HG03045 (cell line): ENCODE measurements at regions not wholly inside any gene's neighbourhood (a gene's known extent, or its start where the extent isn't known, plus 50 kb on each side); places are given as distances from the start of the nearest gene placed in this dataset.

Experiments
- ATAC-seq: cut with Tn5 transposase; IDR thresholded peaks from one replicate; pipeline ENCODE4 v1.9.1; 2021; ENCODE audit warnings: mild to moderate bottlenecking, moderate library complexity; ENCODE audit not compliant: unreplicated experiment

DNA sequence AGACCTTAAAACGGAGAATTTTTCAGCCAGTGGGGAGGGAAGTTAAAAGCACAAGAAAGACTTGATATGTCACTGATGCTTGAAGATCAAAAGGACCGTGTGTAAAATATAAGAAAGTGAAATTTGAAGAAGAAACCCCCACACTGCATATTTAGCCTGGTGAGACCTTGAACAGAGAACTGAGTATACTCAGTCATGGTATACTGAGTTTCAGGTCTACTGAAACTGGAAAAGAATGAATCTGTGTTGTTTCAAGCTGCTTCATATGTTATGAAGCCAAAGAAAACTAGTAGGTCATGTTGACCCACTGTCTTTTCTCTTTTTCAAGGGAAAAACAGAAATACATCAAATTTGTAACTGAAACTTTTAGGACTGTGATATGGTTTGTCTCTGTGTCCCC, 443.8 kb upstream of the GJE1 start:
- ATAC-seq: no peak

DNA sequence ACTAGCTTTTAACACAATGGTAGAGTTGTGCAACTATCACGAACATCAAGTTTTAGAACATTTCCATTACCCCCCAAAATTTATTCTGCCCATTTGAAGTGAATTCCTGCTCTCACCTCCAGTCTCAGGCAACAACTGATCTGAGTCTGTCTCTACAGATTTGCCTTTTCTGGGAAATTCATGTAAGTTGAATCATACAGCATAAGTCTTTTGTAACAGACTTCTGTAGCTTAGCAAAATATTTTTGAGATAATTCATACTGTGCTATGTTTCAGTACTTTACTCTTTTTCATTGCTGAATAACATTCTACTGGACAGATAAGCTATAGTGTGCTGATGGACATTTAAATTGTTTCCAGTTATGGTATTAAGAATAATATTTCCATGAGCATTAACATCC, 447.3 kb upstream of the GJE1 start:
- ATAC-seq: no peak

DNA sequence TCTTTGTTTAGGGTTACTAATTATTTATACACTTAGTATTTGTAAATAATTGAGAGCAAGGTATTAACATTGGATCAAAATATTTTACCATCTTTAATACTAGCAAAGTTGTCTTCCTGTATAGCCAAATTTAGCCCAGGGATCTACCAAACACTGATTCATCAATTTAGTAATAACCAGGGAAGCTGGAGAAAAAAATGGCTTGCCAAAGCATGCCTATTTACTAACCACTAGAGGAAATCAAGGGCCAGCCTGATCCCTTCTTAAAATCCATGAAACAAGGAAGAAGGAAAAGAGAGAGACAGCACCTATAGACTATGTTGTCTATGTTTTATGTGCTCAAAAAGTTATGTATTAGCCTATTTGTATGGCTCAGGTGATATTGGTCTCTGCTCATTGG, 450.3 kb upstream of the GJE1 start:
- no peak for ATAC-seq

DNA sequence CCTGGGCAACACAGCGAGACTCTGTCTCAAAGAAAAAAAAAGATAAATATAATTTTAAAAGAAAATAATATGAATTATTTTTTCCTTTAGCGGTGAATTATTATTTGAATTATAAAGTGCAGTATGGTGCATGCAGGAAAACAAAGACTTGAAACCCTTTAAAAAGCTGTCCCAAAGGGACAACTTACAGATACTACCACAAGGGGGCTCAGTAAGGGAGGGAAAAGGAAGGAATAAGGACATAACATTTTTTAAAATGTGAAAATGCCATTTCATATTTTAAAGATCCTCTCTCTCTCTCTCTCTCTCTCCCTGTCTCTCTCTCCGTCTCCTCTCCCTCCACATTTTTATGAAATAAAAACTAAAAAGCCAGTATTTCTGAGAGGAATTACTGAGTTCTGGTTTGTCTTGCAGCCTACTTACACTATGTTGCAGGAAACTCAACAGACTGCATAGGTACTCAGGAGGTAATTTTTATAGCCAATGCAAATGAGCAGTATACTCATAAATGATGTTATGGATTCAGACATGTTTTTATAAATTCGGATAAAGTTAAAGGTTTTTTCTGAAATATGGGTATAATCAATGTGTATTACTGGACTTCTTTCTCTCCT, 455.0 kb upstream of the GJE1 start:
- ATAC-seq: no peak

DNA sequence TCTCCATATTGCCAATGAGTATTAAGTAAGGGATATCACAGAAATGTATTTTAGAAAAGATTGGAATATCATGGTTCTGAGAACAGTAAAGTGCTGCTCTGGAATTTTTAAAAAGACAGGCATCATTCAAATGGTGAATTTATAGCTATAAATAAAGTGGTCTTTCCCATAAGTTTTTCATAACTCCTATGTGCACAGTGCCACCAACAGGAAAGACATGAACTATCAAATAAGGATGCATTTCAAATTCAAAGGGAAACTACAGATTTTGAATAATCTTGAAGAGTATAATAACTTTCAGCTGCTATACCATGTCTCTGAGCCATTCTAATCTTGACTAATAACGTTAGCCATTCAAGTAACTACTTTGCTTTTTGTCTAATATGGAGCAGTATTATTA, 456.8 kb upstream of the GJE1 start:
- no peak for ATAC-seq

DNA sequence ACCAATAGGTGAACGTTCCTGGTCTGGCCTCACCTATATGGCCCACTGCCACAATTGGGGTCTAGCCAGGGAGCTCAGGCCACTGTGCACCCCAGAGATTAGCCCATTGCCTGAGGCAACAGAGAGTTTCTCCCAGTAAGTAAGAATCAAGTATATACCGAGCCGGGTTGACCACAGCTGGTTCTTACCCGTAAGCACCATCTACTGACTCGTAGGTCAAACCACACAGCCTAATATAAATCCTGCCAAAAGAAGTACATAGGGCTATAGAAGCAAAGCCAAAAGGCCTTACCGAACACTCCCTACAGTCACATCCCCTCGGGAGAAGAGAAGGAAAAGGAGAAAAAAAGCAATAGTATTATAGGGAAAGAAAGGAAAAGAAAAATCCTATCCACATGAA, 463.6 kb upstream of the GJE1 start:
- ATAC-seq: no peak

DNA sequence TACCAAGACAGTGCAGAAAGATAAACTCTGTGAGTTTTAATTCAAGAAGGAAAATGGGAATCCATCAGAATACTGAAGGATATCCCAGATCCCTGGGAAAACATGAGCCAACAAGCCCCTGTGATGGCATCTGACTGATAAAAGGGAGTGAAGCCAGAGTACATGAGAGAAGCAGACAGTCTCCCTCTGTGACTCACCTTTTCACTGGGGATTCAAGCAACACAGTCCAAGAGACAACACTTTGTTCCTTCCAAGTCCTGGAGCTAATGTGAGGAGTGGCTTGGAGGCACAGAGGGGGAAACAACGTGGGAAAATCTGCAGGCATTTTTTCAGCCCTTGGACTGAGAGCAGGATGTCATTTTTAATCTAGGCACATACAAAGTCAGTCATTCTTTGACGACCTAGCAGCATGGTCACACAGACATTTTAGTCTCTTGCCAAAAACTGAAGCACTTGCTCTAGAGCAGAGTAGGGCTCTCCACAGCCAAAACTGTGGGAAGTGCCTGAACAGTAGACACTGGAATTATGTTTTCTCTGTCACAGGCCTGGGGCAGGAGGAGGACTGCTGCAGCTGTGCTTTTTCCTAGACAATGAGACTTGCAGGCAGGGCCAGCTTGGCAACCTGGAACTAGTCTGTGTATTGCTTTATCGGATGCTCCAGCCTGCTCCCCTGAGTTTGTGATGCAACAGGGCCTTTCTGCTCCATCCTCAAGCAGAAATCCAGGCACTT, 465.0 kb upstream of the GJE1 start:
- ATAC-seq: no peak

DNA sequence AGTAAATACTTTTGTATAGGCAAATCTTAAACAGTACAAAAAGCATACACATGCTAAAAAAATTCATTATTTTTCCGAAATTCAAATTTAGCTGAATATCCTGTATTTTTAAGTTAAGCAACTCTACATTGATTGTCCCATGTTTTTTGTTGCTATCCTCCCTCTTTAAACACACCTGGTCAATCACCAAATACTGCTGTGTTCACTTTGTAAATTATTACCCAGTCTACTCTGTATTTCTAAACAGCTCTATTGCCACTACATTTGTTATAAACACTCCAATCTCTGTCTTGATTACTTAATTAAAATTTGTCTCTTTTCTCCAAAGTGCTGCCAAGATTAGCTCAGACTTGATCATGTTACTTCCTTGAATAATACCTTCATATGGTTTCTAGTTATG, 466.5 kb upstream of the GJE1 start:
- ATAC-seq: no peak

DNA sequence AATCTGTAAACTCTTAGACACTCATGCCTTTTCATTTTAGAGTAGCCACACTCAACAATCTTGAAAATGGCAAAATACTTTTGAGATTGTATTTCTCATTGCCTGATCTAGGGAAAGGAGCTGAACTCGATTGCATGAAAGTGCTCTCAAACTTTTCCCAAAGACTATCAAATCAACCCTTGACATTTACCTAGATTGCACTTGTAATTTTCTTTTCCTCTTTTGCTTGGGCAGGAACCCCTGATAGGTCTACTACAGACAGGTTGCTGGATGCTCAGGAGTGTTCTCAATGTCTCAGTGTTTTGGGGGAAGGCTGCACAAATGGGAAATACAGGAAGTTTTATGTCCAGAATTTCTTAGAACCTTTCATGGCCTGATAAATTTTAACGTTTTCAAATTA, 468.0 kb upstream of the GJE1 start:
- no peak for ATAC-seq

DNA sequence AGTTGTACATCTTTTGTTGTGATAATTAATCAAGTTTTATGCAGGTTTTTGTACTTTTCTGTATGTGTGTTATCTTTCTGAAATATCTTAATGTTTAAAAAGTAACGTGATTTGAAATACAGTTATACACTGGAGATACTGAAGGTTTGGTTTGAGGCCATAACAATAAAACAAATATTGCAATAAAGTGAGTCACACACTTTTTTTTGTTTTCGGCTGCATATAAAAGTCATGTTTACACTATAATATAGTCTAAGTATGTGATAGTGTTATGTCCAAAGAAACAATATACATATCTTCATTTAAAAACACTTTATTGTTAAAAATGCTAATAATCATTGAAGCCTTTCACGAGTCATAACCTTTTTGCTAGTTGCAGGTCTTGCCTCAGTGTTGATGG, 473.1 kb upstream of the GJE1 start:
- ATAC-seq: no peak

DNA sequence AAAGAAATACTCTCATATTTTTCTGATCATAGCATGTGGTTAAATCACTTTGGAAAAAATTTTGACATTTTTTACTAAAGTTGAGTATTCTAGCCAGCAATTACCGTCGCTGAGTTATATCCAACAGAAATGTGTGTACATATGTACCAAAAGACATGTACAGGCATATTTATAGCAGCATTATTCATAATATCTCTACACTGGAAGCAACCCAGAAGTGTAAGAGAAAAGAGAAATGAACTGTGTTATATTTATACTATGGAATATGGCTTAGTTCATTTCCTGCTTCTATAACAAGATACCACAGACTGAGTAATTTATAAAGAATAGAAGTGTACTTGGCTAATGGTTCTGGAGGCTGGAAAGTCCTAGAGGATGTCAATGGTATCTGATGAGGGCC, 474.0 kb upstream of the GJE1 start:
- ATAC-seq: no peak

DNA sequence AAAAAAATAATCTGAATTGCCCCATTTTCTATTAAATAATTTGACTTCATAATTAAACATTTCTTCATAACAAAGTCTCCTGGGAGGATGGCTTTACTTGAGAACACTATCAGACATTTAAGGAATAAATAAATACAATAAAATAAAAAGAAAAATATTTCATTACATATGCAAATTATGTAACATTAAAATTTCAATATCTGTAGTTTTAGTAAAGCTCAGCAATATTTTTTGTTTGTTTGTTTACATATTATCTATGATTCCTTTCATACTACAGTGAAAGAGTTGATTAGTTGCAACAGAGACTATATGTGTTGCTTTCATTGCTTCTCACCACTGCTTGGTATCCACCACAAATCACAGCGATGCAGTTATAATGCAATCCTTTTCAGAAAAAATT, 474.9 kb upstream of the GJE1 start:
- ATAC-seq: no peak

DNA sequence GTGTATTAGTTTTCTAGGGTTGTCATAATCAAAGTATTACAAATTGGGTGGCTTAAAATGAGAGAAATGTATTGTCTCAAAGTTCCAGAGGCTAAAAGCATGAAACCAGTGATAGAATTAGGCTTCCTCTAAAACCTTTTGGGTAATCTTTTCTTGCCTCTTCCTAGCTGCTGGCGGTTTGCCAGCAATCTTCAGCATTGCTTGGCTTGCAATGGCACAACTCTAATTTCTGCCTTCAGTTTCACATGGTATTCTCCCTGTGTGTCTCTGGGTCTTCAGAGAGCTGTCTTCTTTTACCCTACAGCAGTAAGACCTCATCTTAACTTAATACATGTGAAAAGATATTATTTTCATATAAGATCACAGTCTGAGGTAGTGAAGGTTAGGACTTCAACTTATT, 479.1 kb upstream of the GJE1 start:
- ATAC-seq: no peak

DNA sequence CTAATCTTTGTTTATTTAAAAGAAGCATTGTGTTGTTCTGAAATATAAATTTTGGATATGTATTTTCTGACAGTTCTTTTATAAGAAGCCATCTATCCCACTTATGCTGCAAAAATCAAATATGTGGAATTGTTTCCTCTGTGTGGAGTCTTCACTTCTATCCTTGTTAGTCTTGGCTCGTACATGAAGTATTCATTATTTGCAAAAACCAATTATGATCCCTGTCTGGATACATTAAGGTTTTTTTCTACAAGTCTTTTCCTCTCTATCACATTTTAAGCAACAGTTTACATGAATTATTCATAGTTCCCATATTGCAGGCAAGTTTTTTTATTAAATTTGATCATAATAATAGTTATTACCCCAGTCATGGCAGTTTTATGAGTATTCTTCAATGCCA, 490.8 kb upstream of the GJE1 start:
- ATAC-seq: no peak

DNA sequence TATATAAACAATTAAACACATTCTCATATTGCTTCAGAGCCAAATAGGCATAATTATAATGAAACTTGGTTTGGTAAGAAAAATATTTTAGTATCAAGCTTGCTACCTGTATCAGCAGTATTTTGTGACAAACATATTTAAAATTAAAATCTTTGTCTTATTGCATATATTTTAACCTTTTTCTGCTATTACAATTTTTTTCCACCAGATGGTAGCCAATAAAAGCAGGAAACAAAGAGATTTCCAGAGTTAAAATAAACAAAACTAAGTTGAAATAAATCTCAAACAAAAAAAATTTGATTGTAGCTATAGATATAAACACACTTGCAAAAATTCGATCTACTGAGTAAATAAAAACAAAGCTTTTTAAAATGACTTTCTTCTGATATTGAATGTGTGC, 491.3 kb upstream of the GJE1 start:
- ATAC-seq: no peak

DNA sequence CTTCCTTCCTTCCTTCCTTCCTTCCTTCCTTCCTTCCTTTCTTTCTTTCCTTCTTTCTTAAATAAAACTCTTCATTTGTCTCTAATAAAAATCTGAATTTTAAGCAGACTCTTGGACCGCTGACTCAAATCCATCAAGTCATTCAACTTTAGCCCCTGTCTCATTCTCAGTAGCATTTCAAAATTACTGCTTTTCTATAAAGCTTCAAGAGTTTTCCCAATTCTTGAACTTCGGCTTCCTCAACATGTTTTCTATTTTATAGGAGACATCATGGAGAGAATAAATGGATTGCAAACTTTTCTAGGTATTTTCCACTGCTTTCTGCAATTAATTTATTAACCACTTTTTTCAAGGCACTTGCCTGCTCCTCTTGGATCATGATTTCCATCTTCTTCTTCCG, 497.1 kb upstream of the GJE1 start:
- no peak for ATAC-seq

DNA sequence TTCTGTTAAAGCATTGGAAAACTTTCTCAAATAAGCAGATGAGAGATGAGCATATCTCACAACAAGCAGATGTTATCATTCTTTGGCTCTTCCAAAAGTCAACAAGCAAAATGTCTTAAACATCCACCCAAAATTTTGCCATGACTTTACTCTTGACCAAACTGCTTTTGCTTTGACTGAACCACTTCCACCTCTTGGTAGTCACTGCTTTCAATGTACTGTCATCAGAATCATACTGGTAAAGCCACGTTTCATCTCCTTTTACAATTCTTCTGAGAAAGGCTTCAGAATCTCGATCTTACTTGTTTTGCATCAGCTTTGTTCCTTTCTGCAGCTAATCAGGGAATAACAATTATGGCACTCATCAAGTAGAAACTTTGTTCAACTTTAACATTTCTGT, 498.5 kb upstream of the GJE1 start:
- no peak for ATAC-seq

DNA sequence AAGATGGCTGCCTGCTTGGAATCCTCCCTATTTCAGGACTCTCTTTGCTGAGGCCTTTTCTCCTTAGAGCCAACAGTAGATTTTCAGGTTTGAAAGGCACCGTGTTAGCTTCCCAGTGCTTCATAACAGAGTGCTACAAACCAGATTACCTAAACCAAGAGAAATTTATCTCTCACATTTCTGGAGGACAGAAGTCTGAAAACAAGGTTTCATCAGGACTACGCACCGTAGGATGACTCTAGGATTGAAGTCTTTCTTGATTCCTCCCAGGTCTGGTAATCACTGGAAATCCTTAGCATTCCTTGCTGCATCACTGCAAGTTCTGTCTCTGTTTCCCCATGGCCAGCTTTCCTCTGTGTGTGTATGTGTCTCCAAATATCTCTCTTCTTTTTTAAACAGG, 508.4 kb upstream of the GJE1 start:
- no peak for ATAC-seq

DNA sequence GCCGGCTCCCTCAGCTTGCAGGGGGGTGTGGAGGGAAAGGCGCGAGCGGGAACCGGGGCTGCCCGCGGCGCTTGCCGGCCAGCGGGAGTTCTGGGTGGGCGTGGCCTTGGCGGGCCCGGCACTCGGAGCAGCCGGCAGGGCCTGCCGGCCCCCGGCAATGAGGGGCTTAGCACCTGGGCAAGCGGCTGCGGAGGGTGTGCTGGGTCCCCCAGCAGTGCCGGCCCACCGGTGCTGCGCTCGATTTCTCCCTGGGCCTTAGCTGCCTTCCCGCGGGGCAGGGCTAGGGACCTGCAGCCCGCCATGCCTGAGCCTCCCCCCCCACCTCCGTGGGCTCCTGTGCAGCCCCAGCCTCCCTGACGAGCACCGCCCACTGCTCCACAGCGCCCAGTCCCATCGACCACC, 514.5 kb upstream of the GJE1 start:
- ATAC-seq: no peak

DNA sequence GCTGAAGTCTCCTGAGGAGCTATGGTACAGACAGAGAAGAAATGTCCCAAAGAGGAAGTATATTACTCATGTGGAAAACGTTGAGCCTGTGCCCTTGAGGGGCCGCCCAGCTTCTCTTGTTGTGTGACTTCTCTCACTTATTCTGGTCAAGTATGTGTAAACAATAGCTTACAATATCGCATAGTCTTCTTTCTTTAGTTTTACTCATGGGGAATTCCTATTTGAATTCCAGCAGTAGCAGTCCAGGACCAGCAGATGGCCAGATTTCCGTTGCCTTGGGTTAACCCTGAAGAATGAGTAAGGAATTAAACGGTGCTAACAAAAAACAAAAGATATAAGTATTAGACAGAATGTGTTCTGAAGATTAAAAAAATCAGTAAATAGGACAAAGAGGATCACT, 522.0 kb upstream of the GJE1 start:
- ATAC-seq: no peak

DNA sequence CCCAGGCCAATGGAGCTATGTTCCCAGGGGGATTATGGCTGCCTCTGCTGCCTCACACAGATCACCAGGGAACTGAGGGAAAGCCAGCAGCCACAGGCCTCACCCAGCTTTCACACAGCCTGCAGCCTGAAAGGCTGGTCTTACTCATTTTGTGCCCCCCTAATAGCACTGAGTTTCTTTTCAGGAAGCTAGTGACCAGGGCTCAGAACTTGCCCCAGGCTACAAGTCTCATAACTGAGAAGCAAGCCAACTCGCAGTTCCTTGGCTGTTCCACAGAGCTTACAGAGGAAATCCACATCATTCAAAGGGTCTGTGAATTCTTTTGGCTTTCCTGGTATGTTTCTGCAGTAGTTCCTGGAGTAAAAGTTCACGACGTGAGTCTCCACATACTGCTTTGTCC, 524.8 kb upstream of the GJE1 start:
- ATAC-seq: no peak

DNA sequence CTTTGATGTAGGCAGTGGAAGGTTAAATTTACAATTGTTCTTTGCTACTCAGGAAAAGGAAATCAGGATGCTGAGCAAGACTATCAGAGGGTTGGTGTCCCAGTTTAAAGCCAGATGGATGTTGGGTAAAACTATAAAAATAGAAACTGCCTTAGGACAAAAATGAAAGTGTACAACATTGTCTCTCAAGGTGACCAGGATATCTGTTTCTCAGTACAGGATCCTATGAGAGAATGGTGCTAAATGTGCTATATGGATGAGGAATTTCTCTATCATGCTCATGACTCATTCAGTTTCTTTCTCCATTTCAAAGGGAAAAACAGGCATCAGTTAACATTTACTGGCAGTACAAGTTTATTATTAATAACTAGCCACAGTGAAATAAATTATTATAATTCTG, 534.2 kb upstream of the GJE1 start:
- no peak for ATAC-seq

DNA sequence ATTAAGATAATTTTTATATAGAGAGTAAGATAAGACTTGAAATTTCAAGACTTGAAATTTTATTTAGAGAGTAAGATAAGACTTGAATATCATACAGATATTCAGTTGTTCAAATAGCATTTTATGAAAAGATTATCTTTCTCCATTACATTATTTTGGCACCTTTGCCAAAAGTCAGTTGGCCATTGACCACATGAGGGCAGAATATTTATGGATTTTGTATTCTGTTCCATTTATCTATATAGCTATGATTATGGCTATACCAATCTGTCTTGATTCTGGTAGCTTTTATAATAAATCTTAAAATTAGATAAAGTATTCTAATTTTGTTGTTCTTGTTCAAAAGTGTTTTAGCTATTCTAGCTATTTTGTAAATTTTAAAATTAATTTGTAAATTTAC, 537.9 kb upstream of the GJE1 start:
- ATAC-seq: no peak
